ENCODE measurements at regions not wholly inside any gene's neighbourhood (a gene's known extent, or its start where the extent isn't known, plus 50 kb on each side); places are given as distances from the start of the nearest gene placed in this dataset.

DNA sequence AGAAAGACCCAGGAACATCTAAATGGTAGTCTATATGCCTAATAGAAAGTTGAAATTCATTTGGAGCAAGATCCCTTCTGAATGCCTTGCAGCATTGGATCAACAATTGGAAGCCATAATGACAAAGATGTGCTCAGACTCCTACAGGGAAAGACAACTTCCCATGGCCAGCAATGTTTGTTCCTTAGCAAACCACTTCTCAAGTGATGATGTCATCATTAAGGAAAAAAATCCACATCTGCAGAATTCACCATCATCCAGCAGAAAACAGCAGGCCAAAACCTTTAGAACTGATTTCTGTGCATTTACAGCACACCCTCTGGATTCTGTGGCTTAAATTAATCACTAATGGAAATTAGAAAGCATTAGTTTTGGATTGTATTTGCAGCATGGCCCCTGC, 82.4 kb upstream of the ZIC3 start:
- DNase-seq: no peak

DNA sequence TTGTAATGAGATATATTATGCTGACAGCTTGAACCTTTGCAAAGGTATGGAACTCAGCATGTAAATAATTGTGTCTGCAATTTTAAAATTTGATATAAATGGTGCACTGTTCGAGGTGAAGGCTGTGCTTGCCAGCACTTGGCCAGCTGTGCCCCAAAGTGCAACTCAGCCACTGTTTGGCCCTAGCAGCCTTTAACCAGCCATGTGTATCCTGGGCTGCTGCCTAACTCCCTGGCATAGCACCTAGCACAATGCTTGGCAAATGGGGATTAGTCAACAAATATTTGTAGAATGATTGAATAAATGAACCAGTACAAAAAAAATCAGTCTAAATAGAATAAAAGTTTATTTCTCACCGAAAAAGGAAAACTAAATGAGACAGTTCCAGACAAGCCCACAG, 83.8 kb upstream of the ZIC3 start:
- DNase-seq: no peak

DNA sequence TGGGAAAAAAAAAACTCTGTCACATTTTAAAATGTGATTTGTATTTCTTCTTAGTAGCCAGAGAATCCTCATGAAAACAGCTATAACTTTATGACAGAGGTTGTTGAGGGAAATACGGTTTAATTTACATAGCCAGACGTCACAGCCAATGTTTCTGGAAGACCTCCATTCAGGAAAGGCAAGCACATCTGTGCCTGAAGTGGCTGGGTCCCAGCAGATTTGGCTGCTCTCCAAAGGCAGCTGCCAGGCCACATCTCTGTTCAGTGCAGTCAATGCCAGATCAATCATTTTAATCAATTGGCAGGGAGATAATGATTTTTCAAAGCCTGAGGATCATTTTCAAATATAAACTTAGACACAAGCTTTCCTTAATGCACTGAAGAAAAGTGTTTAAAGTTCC, 86.5 kb upstream of the ZIC3 start:
- DNase-seq: no peak

DNA sequence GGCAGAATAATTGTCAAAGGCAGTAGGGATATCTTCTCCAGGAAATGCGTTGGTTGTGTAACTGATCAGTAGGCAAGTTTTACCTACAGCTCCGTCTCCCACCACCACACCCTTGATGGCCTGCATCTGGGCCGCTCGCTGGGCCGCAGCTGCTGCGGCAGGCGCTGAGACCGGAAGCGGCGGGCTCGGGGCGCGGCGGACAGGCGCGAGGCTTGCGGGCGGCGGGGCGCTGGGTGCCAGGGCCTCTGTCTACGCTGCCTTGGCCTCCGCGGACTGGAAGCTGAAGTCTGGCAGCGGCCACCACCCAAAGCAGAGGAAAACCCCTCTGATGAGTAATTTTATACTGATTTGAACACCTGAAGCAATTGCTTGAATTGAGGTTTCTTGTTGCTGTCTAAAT, 124.2 kb upstream of the ZIC3 start:
- no peak for DNase-seq

GRCh38 chrX:137432609-137433008, 133.3 kb upstream of the ZIC3 start:
- peak; percentile 26 for DNase-seq

- DNase-seq: peak; percentile 23
These were observed 134.0 kb upstream of the ZIC3 start for GRCh38 chrX:137431693-137432488.

DNA sequence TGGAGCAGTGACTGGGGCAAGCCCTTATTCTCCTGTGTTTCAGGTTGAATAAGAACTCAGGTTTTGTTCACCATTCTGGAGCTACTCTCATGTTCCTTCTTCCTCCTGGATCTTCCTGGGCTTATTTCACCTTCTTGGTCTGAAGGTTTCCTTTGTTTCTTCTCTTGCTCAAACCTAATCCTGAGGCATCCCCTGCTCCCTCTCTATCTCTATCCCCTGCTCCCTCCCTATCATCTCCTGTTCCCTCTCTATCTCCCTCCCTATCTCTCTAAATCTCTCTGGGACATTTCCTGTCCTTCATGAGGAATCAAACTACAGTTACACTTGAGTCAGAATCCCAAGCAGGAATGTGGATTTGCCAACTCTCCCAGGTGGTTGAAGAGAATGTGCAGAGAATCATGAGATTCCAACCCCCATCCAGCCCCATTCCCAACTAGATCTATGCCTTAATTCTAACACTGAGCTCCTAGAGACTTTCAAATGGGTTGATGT, 134.9 kb upstream of the ZIC3 start:
- DNase-seq: no peak

DNA sequence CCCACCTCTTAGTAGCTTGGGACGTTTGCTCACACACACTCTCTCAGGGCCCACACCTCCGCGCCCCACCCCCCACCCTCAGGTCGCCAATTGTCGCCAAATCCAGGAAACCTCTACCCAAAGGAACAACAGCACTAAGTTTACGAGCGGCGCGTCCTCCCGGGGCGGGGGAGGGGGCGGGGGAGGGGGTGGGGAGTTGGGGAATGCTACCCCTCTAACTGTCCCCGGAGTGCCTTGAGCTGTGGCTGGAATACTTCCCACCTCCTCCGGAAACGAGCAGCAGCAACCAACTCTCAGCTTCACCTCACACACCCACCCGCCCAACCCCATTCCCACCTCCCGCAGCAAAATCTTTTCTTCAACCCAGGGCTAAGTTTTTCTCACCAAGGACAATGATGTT, 135.6 kb upstream of the ZIC3 start:
- DNase-seq: no peak

DNA sequence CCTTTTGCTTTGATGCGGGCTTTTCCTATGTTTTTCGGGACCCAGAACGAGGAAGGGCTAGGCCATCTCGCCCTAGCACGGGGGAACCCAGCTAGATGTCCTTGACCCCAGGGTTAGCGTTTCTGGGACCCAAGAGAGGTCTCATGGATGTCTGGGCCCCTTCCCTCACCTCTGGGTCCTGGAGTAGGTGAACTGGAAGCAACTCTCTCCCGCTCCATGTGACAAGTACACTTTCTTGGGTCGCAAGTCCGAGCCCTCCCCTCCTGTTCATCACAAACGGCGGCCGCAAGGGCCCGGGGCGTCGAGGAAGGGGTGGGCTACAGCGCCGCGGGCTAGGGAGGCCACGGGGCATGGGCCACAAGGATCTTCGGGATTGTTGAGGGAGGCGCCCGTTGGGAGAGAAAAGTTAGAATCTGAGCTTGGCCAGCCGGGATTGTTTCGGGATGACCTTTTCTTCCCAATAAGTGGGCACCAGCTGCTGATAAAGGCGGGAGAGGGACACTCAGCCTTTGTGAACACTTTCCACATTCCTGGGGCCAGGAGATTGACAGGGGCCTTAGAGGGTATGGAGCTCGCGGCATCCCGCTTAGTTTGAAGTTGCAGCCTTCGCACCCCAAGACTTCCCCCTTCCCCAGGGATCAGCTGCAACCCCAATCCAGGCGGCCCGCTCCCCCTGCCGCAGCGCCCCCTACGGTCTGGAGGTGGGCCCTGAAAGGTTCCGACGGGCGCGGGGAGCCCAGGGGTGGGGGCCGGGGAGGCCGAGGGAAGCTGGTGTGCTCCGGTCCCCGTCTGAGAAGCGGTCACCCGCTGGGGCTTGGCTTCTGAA, 136.9 kb upstream of the ZIC3 start:
- peak; percentile 68 for DNase-seq

DNA sequence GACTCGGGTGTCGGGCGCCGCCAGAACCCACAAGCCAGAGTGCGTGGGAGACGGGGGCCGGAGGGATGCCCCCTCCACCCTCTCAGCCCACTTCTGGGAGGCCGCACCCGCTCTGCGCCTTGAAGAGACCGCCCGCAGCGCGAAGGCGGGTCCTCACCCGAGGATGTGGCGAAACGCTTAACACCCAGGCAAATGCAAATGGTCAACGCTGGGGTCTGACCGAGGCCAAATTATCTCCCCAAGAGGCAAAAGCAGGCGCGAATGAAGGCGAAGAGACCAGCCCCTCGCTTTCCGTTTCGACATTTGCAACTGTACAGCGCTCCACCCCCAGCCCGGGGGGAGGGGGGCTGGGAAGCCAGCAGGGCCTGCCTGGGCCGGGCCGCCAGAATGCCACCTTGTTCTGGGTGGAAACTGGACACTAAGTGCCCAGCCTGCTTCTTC, 137.7 kb upstream of the ZIC3 start:
- DNase-seq: no peak

DNA sequence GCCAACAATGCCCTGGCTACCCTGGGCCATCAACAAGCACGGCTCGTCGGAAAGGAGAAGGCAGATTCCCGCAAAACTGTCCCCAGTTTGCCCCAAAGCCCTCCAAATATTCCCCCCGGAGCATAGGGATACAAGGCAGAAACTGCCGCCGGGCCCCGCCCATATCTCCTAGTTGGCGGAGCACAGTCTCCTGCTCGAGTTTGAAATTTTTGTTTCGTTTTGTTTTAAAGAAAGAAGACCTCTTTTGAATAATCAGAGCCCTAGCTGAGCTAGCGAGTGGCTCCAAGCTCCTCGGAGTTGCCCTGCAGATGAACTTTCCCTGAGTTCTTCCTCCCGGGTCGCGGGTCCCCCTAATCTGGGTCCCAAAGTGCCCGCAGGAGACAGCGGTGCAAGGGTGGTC, 138.1 kb upstream of the ZIC3 start:
- DNase-seq: no peak

- DNase-seq: no peak
These were observed 138.5 kb upstream of the ZIC3 start for GRCh38 chrX:137427426-137427778.

DNA sequence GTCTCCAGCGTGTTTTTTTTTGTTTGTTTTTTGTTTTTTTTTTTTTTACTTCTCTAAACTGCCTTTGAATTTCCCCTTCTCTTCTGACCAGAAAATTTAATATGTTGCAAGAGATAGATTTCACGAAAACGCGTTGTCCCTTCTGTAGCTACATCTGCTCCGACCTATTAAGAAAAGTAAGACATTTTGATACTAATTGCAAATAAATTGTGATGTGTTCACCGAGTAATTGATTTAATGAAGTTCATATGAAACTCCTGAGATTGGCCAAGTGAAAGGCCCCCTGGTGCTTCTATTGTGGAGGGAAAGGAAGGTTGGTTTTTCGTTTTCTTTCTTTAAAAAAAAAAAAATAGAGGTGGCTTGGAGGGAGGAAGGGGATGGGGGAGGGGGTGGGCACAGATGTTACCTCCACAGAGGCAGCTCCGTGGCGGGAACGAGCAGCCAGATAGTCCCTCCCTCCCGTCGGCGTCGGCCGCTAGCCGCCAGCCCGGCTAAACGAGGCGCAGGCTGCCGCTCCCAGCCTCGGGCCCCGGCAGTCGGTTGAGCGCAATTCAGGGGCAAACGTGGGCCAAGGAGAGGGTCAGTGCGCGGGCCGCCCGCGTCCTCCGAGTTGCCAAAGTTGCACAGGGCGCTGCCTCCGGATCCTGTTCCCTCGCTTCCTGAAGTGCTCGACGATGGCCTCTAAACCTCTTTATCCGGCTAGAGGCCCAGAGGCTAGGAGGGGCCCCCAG, 139.1 kb upstream of the ZIC3 start:
- peak; percentile 78 for DNase-seq

- no peak for DNase-seq
These were observed 139.9 kb upstream of the ZIC3 start for GRCh38 chrX:137425986-137426385.

GRCh38 chrX:137425273-137425902, 140.5 kb upstream of the ZIC3 start:
- peak; percentile 71 for DNase-seq

DNA sequence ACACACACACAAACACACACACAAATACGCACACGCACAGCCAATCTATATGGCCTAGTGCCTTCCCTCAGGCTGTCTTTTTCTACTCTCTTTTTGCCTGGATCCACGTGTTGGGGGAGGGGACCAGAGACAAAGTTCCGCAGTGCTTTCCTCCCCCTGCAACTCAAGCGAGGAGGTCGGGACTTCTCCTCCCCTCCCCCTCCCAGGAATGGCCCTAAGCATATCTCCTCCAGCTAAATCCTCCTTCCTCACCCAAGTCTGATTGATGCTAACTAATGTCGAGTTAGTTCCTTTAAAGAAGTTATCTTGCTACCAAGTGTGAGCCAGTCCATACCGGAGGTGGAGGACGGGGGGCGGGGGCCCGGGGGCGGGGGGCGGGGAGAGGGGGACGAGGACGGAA, 141.2 kb upstream of the ZIC3 start:
- DNase-seq: peak; percentile 39

DNA sequence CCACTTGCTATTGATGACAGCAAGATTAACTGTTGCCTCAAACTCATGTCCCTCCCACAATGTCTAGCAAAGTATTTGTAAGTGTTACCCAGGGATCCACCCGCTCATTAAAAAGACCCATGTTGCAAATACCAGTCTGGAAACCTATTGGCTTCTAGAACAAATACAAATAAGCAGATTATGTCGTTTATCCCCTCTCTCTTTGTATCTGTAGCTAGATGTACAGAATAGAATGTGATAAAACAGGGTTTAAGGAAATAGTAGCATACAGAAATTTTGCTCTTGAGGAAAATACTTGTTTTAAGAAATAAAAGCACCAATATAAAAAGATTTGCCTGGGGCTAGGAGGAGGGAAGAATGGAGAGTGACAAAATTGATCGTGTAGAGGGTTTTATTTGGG, 142.7 kb upstream of the ZIC3 start:
- no peak for DNase-seq

GRCh38 chrX:137418086-137418485, 147.8 kb upstream of the ZIC3 start:
- DNase-seq: no peak

DNA sequence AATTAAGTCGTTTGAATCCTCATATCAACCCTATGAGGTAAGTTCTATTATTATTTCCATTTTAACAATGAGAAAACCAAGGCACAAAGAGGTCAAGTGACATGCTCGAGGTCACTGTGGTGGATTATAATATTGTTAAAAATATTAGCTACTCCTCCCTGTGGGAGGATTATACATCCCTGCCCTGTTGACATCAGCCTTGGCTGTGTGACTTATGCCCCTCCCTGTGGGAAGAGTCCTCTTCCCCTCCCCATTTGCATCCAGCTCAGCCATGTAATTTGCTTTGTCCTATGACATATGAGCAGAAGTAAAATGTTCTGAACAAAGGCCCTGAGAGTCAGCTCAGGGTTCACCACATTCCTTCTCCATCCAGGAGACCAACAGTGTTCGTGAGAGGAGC, 152.7 kb upstream of the ZIC3 start:
- no peak for DNase-seq

GRCh38 chrX:137405449-137406140, 160.3 kb upstream of the ZIC3 start:
- DNase-seq: no peak

DNA sequence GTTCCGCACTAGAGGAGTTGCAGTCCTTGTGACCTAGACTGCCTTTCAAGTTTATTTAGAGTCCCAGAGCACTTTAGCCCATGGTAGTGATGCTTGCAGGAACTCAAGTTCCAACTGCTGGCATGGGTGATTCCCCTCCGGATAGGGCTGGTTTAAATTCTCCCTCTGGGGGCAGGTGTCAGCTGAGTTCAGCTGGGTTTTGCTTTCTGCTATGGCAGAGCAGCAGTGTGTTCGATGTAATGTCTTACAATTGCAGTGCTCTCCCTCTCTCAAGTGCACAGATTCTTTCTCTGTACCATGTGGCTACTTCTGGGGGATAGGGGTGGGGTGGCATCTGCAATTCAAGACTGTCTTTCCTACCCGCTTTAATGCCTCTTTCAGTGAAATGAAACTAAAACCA, 164.8 kb upstream of the ZIC3 start:
- no peak for DNase-seq

DNA sequence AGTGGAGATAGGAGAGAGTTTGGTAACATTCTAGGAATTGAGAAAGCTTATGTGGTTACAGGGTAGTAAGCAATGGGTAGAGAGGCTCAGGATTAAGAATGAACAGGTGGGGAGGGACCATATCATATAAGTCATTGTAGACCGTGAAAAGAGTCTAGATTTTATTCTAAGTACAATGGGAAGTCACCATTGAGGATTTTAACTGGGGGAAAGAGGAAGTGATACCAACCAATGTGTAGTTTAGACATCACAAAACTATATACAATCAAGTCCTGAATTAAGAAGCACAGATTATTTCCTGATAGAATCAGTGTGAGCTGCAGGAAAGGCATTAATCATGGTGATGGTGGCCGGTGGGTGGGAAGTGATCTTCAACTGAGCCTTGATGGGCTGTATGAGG, 178.3 kb upstream of the ZIC3 start:
- DNase-seq: no peak

Data from retina (tissue), 1 donor.